ENCODE measurements at regions not wholly inside any gene's neighbourhood (a gene's known extent, or its start where the extent isn't known, plus 50 kb on each side); places are given as distances from the start of the nearest gene placed in this dataset.

DNA sequence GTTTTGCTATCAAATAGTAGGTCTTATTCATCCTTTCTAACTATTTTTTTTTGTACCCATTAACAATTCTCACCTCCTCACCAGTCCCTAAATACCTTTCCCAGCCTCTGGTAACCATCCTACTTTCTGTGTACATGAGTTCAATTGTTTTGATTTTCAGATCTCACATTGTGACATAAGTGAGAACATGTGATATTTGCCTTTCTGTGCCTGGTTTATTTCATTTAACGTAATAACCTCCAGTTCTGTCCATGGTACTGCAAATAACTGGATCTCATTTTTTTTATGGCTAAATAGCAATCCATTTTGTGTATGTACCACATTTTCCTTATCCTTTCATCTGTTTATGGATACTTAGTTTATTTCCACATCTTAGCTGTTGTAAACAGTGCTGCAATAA is 181.9 kb upstream of the KIF2B start:
- TF ChIP-seq POLR2AphosphoS5 (IDR thresholded peaks at IDR 0.05; ENCODE audit: low read depth, low read length) (no peak), SIN3A (IDR thresholded peaks at IDR 0.05; ENCODE audit: borderline replicate concordance, insufficient read depth, low read depth, low read length) (no peak)

Data from Panc1 (cell line).